PC-9 (cell line): ENCODE measurements at regions not wholly inside any gene's neighbourhood (a gene's known extent, or its start where the extent isn't known, plus 50 kb on each side); places are given as distances from the start of the nearest gene placed in this dataset.

Experiments used
- CTCF ChIP-seq: fragments of 200-600 bp; sonication (generic); conservative IDR thresholded peaks from 2 replicates; pipeline ENCODE4 v1.6.1; 2017; ENCODE audit warnings: mixed run types, antibody characterized with exemption, mild to moderate bottlenecking, moderate library complexity
- EZH2 ChIP-seq: fragments of 200-600 bp; sonication (generic); IDR thresholded peaks from 2 replicates; pipeline ENCODE4 v1.8.0; 2017; ENCODE audit warnings: antibody characterized with exemption, low read depth

GRCh38 chr4:38449506-38450174, 214.4 kb upstream of the KLF3 start:
- TF ChIP-seq CTCF = no peak
- no peak for TF ChIP-seq EZH2
